GM23338 (cell line): ENCODE measurements at regions not wholly inside any gene's neighbourhood (a gene's known extent, or its start where the extent isn't known, plus 50 kb on each side); places are given as distances from the start of the nearest gene placed in this dataset.

ENCODE experiments used
- ATAC-seq: fragments of 200-7000 bp; cut with Tn5 transposase; 3 replicates; pipeline ENCODE4 v1.9.1; 2020
- DNase-seq: peaks from one replicate; pipeline ENCODE4 v3.0.0-alpha.2; 2015; ENCODE audit warnings: low spot score
- H2AFZ ChIP-seq: fragments of 200-600 bp; sonication (generic); 2 replicates; pipeline ENCODE4 v1.8.0; 2016; ENCODE audit warnings: antibody characterized with exemption, mild to moderate bottlenecking, moderate library complexity
- H3F3A ChIP-seq: fragments of 200-600 bp; sonication (generic); replicated peaks from 2 replicates; pipeline ENCODE4 v1.8.0; 2017; ENCODE audit warnings: antibody characterized with exemption, mixed run types, low read depth
- H3K27ac ChIP-seq: fragments of 200-600 bp; sonication (generic); 2 replicates; pipeline ENCODE4 v1.6.1; 2016; ENCODE audit warnings: low read depth
- H3K27me3 ChIP-seq: fragments of 200-600 bp; sonication (generic); 2 replicates; pipeline ENCODE4 v1.8.0; 2016; ENCODE audit warnings: mild to moderate bottlenecking, mixed run types, moderate library complexity; ENCODE audit not compliant: insufficient read depth
- H3K36me3 ChIP-seq: fragments of 200-600 bp; sonication (generic); 2 replicates; pipeline ENCODE4 v1.8.0; 2016; ENCODE audit warnings: mild to moderate bottlenecking; ENCODE audit not compliant: insufficient read depth
- H3K4me1 ChIP-seq: fragments of 200-600 bp; sonication (generic); 2 replicates; pipeline ENCODE4 v1.8.0; 2016; ENCODE audit warnings: mild to moderate bottlenecking, moderate library complexity; ENCODE audit not compliant: insufficient read depth
- H3K4me2 ChIP-seq: fragments of 200-600 bp; sonication (generic); 2 replicates; pipeline ENCODE4 v1.7.1; 2017; ENCODE audit warnings: mixed run types
- H3K4me3 ChIP-seq: fragments of 200-600 bp; sonication (generic); 2 replicates; pipeline ENCODE4 v1.6.1; 2016; ENCODE audit warnings: mixed run types
- H3K79me2 ChIP-seq: fragments of 200-600 bp; sonication (generic); replicated peaks from 2 replicates; pipeline ENCODE4 v1.8.0; 2017; ENCODE audit warnings: mild to moderate bottlenecking; ENCODE audit not compliant: insufficient read depth
- H3K9me2 ChIP-seq: fragments of 200-600 bp; sonication (generic); 2 replicates; pipeline ENCODE4 v1.8.0; 2017; ENCODE audit not compliant: insufficient read depth
- H4K20me1 ChIP-seq: fragments of 200-600 bp; sonication (generic); replicated peaks from 2 replicates; pipeline ENCODE4 v1.8.0; 2017; ENCODE audit warnings: mild to moderate bottlenecking; ENCODE audit not compliant: insufficient read depth
- H3K27ac Mint-ChIP-seq: 2 replicates; pipeline ENCODE4 v1.8.0; 2020; ENCODE audit warnings: inconsistent platforms, mild to moderate bottlenecking, moderate library complexity, mixed read lengths
- H3K27me3 Mint-ChIP-seq: 3 replicates; pipeline ENCODE4 v1.8.0; 2022; ENCODE audit warnings: low read depth, mild to moderate bottlenecking, moderate library complexity, mixed read lengths, inconsistent platforms; ENCODE audit not compliant: insufficient read depth, poor library complexity
- H3K36me3 Mint-ChIP-seq: 3 replicates; pipeline ENCODE4 v1.8.0; 2021; ENCODE audit warnings: low read depth, mild to moderate bottlenecking, inconsistent platforms, moderate library complexity, mixed read lengths
- H3K4me1 Mint-ChIP-seq: 3 replicates; pipeline ENCODE4 v1.8.0; 2020; ENCODE audit warnings: mild to moderate bottlenecking, inconsistent platforms, mixed read lengths
- H3K4me3 Mint-ChIP-seq: 3 replicates; pipeline ENCODE4 v1.8.0; 2021; ENCODE audit warnings: moderate library complexity, mild to moderate bottlenecking, inconsistent platforms, mixed read lengths
- H3K9me3 Mint-ChIP-seq: 3 replicates; pipeline ENCODE4 v1.8.0; 2020; ENCODE audit warnings: moderate library complexity, mild to moderate bottlenecking, inconsistent platforms, mixed read lengths
- CREB1 ChIP-seq: fragments of 250-450 bp; sonication (Bioruptor Pico); IDR thresholded peaks from 2 replicates; pipeline ENCODE4 v1.5.0; 2020; ENCODE audit warnings: low read depth, mild to moderate bottlenecking, moderate library complexity
- EZH2phosphoT487 ChIP-seq: fragments of 200-600 bp; sonication (generic); IDR thresholded peaks from one replicate; pipeline ENCODE4 v1.8.1; 2018; ENCODE audit warnings: antibody characterized with exemption; ENCODE audit not compliant: unreplicated experiment
- JUNB ChIP-seq: IDR thresholded peaks from one replicate; pipeline ENCODE4 v1.6.1; 2016; ENCODE audit warnings: antibody characterized with exemption; ENCODE audit not compliant: unreplicated experiment
- NANOG ChIP-seq: IDR thresholded peaks from 2 replicates; pipeline ENCODE4 v1.6.1; 2016; ENCODE audit warnings: antibody characterized with exemption, borderline replicate concordance
- POLR2AphosphoS5 ChIP-seq: IDR thresholded peaks from 2 replicates; pipeline ENCODE4 v1.6.1; 2016; ENCODE audit warnings: antibody characterized with exemption, low read depth
- ZNF114 ChIP-seq: fragments of 250-450 bp; sonication (Bioruptor Pico); IDR thresholded peaks from 2 replicates; pipeline ENCODE4 v1.5.0; 2020; ENCODE audit warnings: mild to moderate bottlenecking, moderate library complexity
- ZNF331 ChIP-seq: fragments of 250-450 bp; sonication (Bioruptor Pico); IDR thresholded peaks from 2 replicates; pipeline ENCODE4 v1.5.0; 2020; ENCODE audit warnings: low read depth, mild to moderate bottlenecking, moderate library complexity
- TF ChIP-seq, protein P1 (sequence below): IDR thresholded peaks from one replicate; pipeline ENCODE4 v1.6.1; 2018; ENCODE audit warnings: antibody characterized with exemption; ENCODE audit not compliant: unreplicated experiment
- TF ChIP-seq, protein P2 (sequence below): fragments of 250-450 bp; sonication (Bioruptor Pico); IDR thresholded peaks from 2 replicates; pipeline ENCODE4 v1.5.0; 2020; ENCODE audit warnings: mild to moderate bottlenecking, moderate library complexity
- TF ChIP-seq, protein P3 (sequence below), 2 experiments: fragments of 200-600 bp in 1 of 2; sonication (generic) in 1 of 2; conservative IDR thresholded peaks; 2 replicates each; pipeline versions ENCODE4 v1.5.1 to v1.6.1; 2016 to 2017; ENCODE audit warnings: antibody characterized with exemption in 2 of 2, low read depth in 2 of 2, mild to moderate bottlenecking in 2 of 2, moderate library complexity in 1 of 2
- TF ChIP-seq, protein P4 (sequence below): IDR thresholded peaks from 2 replicates; pipeline ENCODE4 v1.6.1; 2016; ENCODE audit warnings: antibody characterized with exemption

DNA sequence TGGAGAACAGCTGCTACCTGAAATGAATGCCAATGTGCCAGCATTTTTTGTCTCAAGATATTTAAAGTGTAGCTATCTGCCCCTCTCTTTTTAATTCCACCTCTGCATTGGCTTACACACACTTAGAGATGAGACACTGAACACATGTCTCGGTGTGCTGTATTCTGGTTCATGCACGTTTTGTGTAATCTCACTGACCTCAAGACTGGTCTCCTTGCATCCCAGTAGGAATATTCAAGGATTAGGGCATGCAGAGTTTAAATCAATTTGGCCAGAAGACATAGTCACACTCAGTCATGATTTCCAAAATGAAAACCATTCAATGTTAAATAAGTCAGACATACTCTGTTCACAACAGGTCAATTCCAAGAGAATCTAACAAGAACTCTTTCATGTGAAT lies 561.8 kb upstream of the TUSC1 start:
- Histone ChIP-seq H3K27ac (no peak overlapping the region), H4K20me1 (no peaks in the 10 kb centered on the region)

DNA sequence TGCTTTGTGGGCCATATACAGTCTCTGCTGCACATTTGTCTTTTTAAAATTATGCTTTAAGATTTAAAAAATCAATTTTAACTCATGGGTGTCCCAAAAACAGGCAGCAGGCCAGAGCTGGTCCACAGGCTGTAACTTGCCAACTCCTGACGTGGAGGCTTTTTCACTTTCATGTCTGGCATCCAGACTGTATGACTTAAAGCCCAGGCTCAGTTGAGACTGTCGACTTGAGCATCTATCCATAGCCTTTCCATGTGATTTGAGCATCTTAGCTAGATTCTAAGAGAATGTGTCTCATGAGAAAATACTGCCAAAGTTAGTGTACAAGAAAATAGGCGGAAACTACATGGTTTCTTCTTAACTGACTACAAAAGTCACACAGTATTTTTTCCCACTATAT lies 559.0 kb upstream of the TUSC1 start:
- no peaks in the 10 kb centered on the region for H3K27me3 Mint-ChIP-seq
- no peaks in the 10 kb centered on the region for H4K20me1 ChIP-seq
- no peak for ATAC-seq
- no peak overlapping the region for H3K4me3 ChIP-seq
- H2AFZ ChIP-seq = no peak overlapping the region
- H3K4me3 Mint-ChIP-seq = no peak overlapping the region
- no peak overlapping the region for H3K4me2 ChIP-seq
- no peak overlapping the region for H3K27ac Mint-ChIP-seq
- no peaks in the 10 kb centered on the region for H3K9me2 ChIP-seq
- H3K79me2 ChIP-seq = no peaks in the 10 kb centered on the region
- H3K27me3 ChIP-seq = no peaks in the 10 kb centered on the region
- no peaks in the 10 kb centered on the region for H3K36me3 ChIP-seq
- H3K36me3 Mint-ChIP-seq = no peaks in the 10 kb centered on the region
- DNase-seq = no peak
- no peaks in the 10 kb centered on the region for H3K9me3 Mint-ChIP-seq
- H3F3A ChIP-seq = no peaks in the 10 kb centered on the region
- H3K4me1 ChIP-seq = no peaks in the 10 kb centered on the region
- H3K27ac ChIP-seq = no peak overlapping the region
- H3K4me1 Mint-ChIP-seq = no peaks in the 10 kb centered on the region
- TF ChIP-seq NANOG (no peak), ZNF114 (CRISPR knock-in tag) (no peak), EZH2phosphoT487 (no peak), POLR2AphosphoS5 (no peak), CREB1 (no peak)
- TF ChIP-seq, protein P1, sequence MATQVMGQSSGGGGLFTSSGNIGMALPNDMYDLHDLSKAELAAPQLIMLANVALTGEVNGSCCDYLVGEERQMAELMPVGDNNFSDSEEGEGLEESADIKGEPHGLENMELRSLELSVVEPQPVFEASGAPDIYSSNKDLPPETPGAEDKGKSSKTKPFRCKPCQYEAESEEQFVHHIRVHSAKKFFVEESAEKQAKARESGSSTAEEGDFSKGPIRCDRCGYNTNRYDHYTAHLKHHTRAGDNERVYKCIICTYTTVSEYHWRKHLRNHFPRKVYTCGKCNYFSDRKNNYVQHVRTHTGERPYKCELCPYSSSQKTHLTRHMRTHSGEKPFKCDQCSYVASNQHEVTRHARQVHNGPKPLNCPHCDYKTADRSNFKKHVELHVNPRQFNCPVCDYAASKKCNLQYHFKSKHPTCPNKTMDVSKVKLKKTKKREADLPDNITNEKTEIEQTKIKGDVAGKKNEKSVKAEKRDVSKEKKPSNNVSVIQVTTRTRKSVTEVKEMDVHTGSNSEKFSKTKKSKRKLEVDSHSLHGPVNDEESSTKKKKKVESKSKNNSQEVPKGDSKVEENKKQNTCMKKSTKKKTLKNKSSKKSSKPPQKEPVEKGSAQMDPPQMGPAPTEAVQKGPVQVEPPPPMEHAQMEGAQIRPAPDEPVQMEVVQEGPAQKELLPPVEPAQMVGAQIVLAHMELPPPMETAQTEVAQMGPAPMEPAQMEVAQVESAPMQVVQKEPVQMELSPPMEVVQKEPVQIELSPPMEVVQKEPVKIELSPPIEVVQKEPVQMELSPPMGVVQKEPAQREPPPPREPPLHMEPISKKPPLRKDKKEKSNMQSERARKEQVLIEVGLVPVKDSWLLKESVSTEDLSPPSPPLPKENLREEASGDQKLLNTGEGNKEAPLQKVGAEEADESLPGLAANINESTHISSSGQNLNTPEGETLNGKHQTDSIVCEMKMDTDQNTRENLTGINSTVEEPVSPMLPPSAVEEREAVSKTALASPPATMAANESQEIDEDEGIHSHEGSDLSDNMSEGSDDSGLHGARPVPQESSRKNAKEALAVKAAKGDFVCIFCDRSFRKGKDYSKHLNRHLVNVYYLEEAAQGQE = no peak
- TF ChIP-seq, protein P2, sequence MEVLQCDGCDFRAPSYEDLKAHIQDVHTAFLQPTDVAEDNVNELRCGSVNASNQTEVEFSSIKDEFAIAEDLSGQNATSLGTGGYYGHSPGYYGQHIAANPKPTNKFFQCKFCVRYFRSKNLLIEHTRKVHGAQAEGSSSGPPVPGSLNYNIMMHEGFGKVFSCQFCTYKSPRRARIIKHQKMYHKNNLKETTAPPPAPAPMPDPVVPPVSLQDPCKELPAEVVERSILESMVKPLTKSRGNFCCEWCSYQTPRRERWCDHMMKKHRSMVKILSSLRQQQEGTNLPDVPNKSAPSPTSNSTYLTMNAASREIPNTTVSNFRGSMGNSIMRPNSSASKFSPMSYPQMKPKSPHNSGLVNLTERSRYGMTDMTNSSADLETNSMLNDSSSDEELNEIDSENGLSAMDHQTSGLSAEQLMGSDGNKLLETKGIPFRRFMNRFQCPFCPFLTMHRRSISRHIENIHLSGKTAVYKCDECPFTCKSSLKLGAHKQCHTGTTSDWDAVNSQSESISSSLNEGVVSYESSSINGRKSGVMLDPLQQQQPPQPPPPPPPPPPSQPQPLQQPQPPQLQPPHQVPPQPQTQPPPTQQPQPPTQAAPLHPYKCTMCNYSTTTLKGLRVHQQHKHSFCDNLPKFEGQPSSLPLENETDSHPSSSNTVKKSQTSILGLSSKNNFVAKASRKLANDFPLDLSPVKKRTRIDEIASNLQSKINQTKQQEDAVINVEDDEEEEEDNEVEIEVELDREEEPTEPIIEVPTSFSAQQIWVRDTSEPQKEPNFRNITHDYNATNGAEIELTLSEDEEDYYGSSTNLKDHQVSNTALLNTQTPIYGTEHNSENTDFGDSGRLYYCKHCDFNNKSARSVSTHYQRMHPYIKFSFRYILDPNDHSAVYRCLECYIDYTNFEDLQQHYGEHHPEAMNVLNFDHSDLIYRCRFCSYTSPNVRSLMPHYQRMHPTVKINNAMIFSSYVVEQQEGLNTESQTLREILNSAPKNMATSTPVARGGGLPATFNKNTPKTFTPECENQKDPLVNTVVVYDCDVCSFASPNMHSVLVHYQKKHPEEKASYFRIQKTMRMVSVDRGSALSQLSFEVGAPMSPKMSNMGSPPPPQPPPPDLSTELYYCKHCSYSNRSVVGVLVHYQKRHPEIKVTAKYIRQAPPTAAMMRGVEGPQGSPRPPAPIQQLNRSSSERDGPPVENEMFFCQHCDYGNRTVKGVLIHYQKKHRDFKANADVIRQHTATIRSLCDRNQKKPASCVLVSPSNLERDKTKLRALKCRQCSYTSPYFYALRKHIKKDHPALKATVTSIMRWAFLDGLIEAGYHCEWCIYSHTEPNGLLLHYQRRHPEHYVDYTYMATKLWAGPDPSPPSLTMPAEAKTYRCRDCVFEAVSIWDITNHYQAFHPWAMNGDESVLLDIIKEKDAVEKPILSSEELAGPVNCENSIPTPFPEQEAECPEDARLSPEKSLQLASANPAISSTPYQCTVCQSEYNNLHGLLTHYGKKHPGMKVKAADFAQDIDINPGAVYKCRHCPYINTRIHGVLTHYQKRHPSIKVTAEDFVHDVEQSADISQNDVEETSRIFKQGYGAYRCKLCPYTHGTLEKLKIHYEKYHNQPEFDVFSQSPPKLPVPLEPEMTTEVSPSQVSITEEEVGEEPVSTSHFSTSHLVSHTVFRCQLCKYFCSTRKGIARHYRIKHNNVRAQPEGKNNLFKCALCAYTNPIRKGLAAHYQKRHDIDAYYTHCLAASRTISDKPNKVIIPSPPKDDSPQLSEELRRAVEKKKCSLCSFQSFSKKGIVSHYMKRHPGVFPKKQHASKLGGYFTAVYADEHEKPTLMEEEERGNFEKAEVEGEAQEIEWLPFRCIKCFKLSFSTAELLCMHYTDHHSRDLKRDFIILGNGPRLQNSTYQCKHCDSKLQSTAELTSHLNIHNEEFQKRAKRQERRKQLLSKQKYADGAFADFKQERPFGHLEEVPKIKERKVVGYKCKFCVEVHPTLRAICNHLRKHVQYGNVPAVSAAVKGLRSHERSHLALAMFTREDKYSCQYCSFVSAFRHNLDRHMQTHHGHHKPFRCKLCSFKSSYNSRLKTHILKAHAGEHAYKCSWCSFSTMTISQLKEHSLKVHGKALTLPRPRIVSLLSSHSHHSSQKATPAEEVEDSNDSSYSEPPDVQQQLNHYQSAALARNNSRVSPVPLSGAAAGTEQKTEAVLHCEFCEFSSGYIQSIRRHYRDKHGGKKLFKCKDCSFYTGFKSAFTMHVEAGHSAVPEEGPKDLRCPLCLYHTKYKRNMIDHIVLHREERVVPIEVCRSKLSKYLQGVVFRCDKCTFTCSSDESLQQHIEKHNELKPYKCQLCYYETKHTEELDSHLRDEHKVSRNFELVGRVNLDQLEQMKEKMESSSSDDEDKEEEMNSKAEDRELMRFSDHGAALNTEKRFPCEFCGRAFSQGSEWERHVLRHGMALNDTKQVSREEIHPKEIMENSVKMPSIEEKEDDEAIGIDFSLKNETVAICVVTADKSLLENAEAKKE (CRISPR knock-in tag) = no peak
- TF ChIP-seq, protein P3, sequence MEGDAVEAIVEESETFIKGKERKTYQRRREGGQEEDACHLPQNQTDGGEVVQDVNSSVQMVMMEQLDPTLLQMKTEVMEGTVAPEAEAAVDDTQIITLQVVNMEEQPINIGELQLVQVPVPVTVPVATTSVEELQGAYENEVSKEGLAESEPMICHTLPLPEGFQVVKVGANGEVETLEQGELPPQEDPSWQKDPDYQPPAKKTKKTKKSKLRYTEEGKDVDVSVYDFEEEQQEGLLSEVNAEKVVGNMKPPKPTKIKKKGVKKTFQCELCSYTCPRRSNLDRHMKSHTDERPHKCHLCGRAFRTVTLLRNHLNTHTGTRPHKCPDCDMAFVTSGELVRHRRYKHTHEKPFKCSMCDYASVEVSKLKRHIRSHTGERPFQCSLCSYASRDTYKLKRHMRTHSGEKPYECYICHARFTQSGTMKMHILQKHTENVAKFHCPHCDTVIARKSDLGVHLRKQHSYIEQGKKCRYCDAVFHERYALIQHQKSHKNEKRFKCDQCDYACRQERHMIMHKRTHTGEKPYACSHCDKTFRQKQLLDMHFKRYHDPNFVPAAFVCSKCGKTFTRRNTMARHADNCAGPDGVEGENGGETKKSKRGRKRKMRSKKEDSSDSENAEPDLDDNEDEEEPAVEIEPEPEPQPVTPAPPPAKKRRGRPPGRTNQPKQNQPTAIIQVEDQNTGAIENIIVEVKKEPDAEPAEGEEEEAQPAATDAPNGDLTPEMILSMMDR (conservative IDR thresholded peaks at IDR 0.05; ENCODE audit: low read depth in 2 of 2) = no peak

More for the DNA sequence above, 561.8 kb upstream of the TUSC1 start:
- no peaks in the 10 kb centered on the region for H3F3A ChIP-seq
- no peaks in the 10 kb centered on the region for H3K27me3 ChIP-seq
- Mint-ChIP-seq H3K27ac (no peak overlapping the region), H3K27me3 (no peaks in the 10 kb centered on the region), H3K9me3 (no peaks in the 10 kb centered on the region), H3K36me3 (no peaks in the 10 kb centered on the region), H3K4me3 (no peak overlapping the region), H3K4me1 (no peaks in the 10 kb centered on the region)
- TF ChIP-seq, protein P4, sequence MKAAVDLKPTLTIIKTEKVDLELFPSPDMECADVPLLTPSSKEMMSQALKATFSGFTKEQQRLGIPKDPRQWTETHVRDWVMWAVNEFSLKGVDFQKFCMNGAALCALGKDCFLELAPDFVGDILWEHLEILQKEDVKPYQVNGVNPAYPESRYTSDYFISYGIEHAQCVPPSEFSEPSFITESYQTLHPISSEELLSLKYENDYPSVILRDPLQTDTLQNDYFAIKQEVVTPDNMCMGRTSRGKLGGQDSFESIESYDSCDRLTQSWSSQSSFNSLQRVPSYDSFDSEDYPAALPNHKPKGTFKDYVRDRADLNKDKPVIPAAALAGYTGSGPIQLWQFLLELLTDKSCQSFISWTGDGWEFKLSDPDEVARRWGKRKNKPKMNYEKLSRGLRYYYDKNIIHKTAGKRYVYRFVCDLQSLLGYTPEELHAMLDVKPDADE = no peak
- TF ChIP-seq ZNF331 (CRISPR knock-in tag) = no peak
- no peak for TF ChIP-seq JUNB
- no peaks in the 10 kb centered on the region for H3K4me1 ChIP-seq
- no peak overlapping the region for H3K4me2 ChIP-seq
- H3K36me3 ChIP-seq = no peaks in the 10 kb centered on the region
- no peak overlapping the region for H3K4me3 ChIP-seq
- DNase-seq = no peak
- H3K9me2 ChIP-seq = no peaks in the 10 kb centered on the region
- ATAC-seq = no peak
- no peak overlapping the region for H2AFZ ChIP-seq
- H3K79me2 ChIP-seq = no peaks in the 10 kb centered on the region
